AG09319 (cell line): ENCODE measurements at regions not wholly inside any gene's neighbourhood (a gene's known extent, or its start where the extent isn't known, plus 50 kb on each side); places are given as distances from the start of the nearest gene placed in this dataset.
"Not testable (repeated sequence)": the region's sequence is repeated elsewhere in the genome, so short reads cannot be mapped to it uniquely, and the experiment has no call there.

ENCODE experiments used
- DNase-seq: peaks from one replicate; pipeline ENCODE4 v3.0.0-alpha.2; 2010; ENCODE audit warnings: low read depth; ENCODE audit errors: extremely low read depth
- CTCF ChIP-seq: IDR thresholded peaks from 2 replicates; pipeline ENCODE4 v1.5.1; 2011; ENCODE audit warnings: low read depth, mild to moderate bottlenecking, inconsistent platforms, low read length, moderate library complexity

GRCh38 chr1:166391279-166392066 is 224.7 kb upstream of the FAM78B start:
- no peak for TF ChIP-seq CTCF
- DNase-seq, result no peak

GRCh38 chr1:166395729-166396128 is 228.9 kb upstream of the FAM78B start:
- TF ChIP-seq CTCF, result no peak
- DNase-seq, result no peak

- DNase-seq, result not testable (repeated sequence)
Observed at GRCh38 chr1:166409253-166410082, 242.7 kb upstream of the FAM78B start.

- TF ChIP-seq CTCF, result no peak
- no peak for DNase-seq
Observed at GRCh38 chr1:166410083-166410385, 243.2 kb upstream of the FAM78B start.

GRCh38 chr1:166416831-166417230 is 250.0 kb upstream of the FAM78B start:
- DNase-seq, result not testable (repeated sequence)

- no peak for TF ChIP-seq CTCF
- DNase-seq, result no peak
Observed at GRCh38 chr1:166418344-166418933, 251.6 kb upstream of the FAM78B start.

- DNase-seq, result not testable (repeated sequence)
Observed at GRCh38 chr1:166422586-166422985, 255.8 kb upstream of the FAM78B start.

GRCh38 chr1:166432655-166433054 is 265.9 kb upstream of the FAM78B start:
- TF ChIP-seq CTCF, result no peak
- no peak for DNase-seq

- DNase-seq, result not testable (repeated sequence)
Observed at GRCh38 chr1:166433404-166434304, 266.9 kb upstream of the FAM78B start.
